ENCODE measurements at regions not wholly inside any gene's neighbourhood (a gene's known extent, or its start where the extent isn't known, plus 50 kb on each side); places are given as distances from the start of the nearest gene placed in this dataset.

DNA sequence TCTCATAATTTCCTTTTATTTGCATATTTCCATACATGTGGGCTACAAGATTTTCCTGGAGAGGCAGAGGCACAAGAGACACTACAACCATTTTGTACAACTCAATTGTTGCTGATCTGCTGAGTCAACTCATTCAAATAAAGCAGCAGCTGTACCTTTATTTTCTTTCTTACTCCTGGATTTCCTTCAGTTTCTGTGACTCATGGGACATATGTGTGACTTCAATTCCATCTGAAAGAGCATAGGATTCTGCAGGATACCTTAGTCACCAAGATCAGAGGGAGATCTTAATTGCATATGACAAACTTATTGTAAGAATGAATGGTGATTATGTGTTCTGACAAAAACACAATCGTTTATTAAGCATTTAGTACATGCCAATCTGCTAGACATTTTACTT, 2219.4 kb downstream of the NCAM2 start:
- H3K27me3 ChIP-seq, result no peaks in the 10 kb centered on the region
- DNase-seq (ENCODE audit: low spot score in 2 of 2), result no peak
- no peak overlapping the region for H3K4me3 ChIP-seq
- no peak overlapping the region for H3K27ac ChIP-seq
- no peaks in the 10 kb centered on the region for H3K4me1 ChIP-seq
- intact Hi-C loops (cut with DNase I; ENCODE audit: low total_unique reads), result no loop called here
- peaks cover 7 to 9% of the 10 kb centered on the region in 2 donors for H3K9me3 ChIP-seq
- H3K36me3 ChIP-seq, result no peaks in the 10 kb centered on the region
- TF ChIP-seq POLR2A (IDR thresholded peaks at IDR 0.05), result no peak
- TF ChIP-seq POLR2AphosphoS5 (IDR thresholded peaks at IDR 0.05), result no peak
- no peak for TF ChIP-seq CTCF (IDR thresholded peaks at IDR 0.05)

- TF ChIP-seq CTCF (IDR thresholded peaks at IDR 0.05) (no peak), POLR2A (IDR thresholded peaks at IDR 0.05) (no peak), POLR2AphosphoS5 (IDR thresholded peaks at IDR 0.05) (no peak)
- intact Hi-C loops (cut with DNase I; ENCODE audit: low total_unique reads), result no loop called here
- Histone ChIP-seq H3K4me1 (no peaks in the 10 kb centered on the region), H3K4me3 (no peak overlapping the region), H3K9me3 (peaks cover 10 to 15% of the 10 kb centered on the region in 2 donors), H3K27me3 (no peaks in the 10 kb centered on the region), H3K36me3 (no peaks in the 10 kb centered on the region), H3K27ac (no peak overlapping the region)
- DNase-seq (ENCODE audit: low spot score in 2 of 2), result no peak
Measured at GRCh38 chr21:23215261-23215660, 2217.1 kb downstream of the NCAM2 start.
